Endothelial cell (in vitro differentiated cells): ENCODE measurements at regions not wholly inside any gene's neighbourhood (a gene's known extent, or its start where the extent isn't known, plus 50 kb on each side); places are given as distances from the start of the nearest gene placed in this dataset.
"Not testable (repeated sequence)": the region's sequence is repeated elsewhere in the genome, so short reads cannot be mapped to it uniquely, and the experiment has no call there.

Experiments used
- DNase-seq: peaks from one replicate; pipeline ENCODE4 v3.0.0; 2021; ENCODE audit warnings: low spot score
- H3K27ac Mint-ChIP-seq: one replicate; pipeline ENCODE4 v1.8.0; 2021; ENCODE audit warnings: mixed read lengths, inconsistent platforms; ENCODE audit not compliant: unreplicated experiment
- H3K27me3 Mint-ChIP-seq: one replicate; pipeline ENCODE4 v1.8.0; 2021; ENCODE audit warnings: mild to moderate bottlenecking, moderate library complexity, mixed read lengths, inconsistent platforms; ENCODE audit not compliant: unreplicated experiment
- H3K36me3 Mint-ChIP-seq: one replicate; pipeline ENCODE4 v1.8.0; 2021; ENCODE audit warnings: mild to moderate bottlenecking, low read depth, mixed read lengths, inconsistent platforms; ENCODE audit not compliant: unreplicated experiment
- H3K4me1 Mint-ChIP-seq: one replicate; pipeline ENCODE4 v1.8.0; 2021; ENCODE audit warnings: mild to moderate bottlenecking, mixed read lengths, inconsistent platforms; ENCODE audit not compliant: unreplicated experiment
- H3K4me3 Mint-ChIP-seq: one replicate; pipeline ENCODE4 v1.8.0; 2021; ENCODE audit warnings: mild to moderate bottlenecking, mixed read lengths, inconsistent platforms; ENCODE audit not compliant: unreplicated experiment
- H3K9me3 Mint-ChIP-seq: one replicate; pipeline ENCODE4 v1.8.0; 2021; ENCODE audit warnings: mixed read lengths, inconsistent platforms; ENCODE audit not compliant: unreplicated experiment
- TF ChIP-seq, protein P1 (sequence below): fragments of 200-600 bp; sonication (generic); IDR thresholded peaks from one replicate; pipeline ENCODE4 v1.5.0; 2021; ENCODE audit warnings: antibody characterized with exemption; ENCODE audit not compliant: unreplicated experiment

DNA sequence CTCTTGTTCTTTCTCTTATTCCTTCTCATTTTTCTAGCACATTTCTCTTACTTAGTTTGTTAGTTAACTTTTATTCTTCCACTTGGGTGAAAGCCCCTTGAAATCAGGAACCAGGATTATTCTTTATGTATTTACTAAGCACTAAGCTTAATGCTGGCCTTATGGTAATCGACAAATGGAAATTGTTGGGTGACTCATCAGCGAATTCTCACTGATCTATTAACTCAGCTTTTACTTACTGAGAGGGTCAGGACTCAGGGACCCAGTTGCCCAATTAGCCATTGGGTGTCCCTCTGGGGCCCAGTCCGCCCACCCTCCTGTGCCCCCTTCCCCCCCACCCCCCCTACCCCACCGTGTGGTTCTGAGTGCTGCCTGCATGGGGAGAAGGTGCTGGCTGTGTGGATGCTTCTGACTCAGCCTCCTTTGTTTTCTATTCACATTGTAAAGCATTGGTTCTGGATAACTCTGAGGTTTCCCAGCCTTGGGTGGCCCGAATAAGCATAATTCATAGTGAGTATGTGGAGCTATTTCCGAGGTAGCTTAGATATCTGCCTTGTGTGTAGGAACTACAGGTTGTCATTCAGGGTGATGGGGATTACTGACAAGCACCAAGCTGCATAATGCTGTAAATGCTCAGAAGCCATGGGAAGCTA is 240.9 kb downstream of the FGF9 start:
- Mint-ChIP-seq H3K27me3 (no peaks in the 10 kb centered on the region), H3K9me3 (no peaks in the 10 kb centered on the region), H3K4me3 (no peak overlapping the region), H3K27ac (no peak overlapping the region), H3K36me3 (no peaks in the 10 kb centered on the region), H3K4me1 (peaks cover 9% of the 10 kb centered on the region)
- DNase-seq = no peak
- TF ChIP-seq, protein P1, sequence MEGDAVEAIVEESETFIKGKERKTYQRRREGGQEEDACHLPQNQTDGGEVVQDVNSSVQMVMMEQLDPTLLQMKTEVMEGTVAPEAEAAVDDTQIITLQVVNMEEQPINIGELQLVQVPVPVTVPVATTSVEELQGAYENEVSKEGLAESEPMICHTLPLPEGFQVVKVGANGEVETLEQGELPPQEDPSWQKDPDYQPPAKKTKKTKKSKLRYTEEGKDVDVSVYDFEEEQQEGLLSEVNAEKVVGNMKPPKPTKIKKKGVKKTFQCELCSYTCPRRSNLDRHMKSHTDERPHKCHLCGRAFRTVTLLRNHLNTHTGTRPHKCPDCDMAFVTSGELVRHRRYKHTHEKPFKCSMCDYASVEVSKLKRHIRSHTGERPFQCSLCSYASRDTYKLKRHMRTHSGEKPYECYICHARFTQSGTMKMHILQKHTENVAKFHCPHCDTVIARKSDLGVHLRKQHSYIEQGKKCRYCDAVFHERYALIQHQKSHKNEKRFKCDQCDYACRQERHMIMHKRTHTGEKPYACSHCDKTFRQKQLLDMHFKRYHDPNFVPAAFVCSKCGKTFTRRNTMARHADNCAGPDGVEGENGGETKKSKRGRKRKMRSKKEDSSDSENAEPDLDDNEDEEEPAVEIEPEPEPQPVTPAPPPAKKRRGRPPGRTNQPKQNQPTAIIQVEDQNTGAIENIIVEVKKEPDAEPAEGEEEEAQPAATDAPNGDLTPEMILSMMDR = no peak

- TF ChIP-seq, protein P1 = peak; percentile 51
- no peaks in the 10 kb centered on the region for H3K9me3 Mint-ChIP-seq
- peaks cover 1% of the 10 kb centered on the region for H3K27me3 Mint-ChIP-seq
- H3K27ac Mint-ChIP-seq = no peak overlapping the region
- H3K4me3 Mint-ChIP-seq = no peak overlapping the region
- H3K4me1 Mint-ChIP-seq = peaks cover 9% of the 10 kb centered on the region
- H3K36me3 Mint-ChIP-seq = no peaks in the 10 kb centered on the region
- peak; percentile 42 for DNase-seq
Measured at GRCh38 chr13:21913010-21913409, 242.1 kb downstream of the FGF9 start.

DNA sequence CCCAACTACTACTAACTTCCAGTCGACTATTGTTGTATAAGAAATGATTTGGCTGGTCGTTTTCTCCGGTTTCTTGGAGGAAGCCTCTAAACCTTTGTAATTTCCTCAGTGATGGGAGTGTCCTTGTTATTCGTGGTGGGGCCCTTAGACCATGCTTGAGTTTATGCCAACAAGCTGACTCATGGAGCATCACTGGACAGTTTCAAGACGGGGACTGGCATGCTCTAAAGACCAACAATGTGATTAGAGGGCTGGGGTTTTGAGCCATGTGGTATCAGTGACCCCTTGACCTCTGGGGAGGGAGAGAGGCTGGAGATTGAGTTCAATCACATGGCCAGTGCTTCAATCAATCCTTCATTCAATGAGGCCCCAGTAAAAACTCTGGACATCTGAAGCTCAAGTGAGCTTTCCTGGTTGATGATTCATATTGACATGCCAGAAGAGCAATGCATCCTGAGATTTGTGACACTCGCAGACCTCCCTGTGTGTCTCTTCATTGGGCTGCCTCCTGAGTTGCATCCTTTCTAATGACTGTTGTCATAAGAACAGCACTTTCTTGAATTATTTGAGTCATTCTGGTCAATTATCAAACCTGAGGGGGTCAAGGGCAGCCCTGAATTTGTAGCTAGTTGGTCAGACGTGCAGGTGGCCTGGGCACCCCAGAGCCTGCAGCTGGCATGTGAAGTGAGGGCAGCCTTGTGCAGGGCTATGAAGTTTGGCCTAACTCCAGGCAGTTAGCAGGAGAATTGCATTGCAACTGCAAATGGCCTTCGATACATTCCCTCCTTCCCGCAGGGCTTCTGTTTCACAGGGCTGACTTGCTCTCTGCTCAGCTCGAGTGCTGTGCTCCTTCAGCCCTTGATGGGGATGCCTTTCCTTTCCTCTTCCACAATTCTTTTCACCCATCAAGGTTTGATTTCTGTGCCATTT is 246.5 kb downstream of the FGF9 start:
- no peak for DNase-seq
- Mint-ChIP-seq H3K9me3 (no peaks in the 10 kb centered on the region), H3K27ac (no peak overlapping the region), H3K4me3 (no peak overlapping the region), H3K36me3 (no peaks in the 10 kb centered on the region), H3K4me1 (peaks cover 10% of the 10 kb centered on the region), H3K27me3 (peaks cover 1% of the 10 kb centered on the region)
- TF ChIP-seq, protein P1 = no peak

DNA sequence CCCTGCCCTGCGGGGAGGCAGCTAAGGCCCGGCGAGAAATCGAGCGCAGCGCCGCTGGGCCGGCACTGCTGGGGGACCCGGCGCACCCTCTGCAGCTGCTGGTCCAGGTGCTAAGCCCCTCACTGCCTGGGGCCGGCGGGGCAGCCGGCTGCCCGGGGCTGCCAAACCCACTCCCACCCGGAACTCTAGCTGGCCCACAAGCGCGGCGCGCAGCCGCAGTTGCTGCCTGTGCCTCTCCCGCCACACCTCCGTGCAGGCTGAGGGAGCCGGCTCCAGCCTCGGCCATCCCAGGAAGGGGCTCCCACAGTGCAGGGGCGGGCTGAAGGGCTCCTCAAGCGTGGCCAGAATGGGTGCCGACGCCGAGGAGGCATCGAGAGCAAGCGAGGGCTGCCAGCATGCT is 249.9 kb downstream of the FGF9 start:
- H3K9me3 Mint-ChIP-seq, H3K4me3 Mint-ChIP-seq: not testable (repeated sequence)

GRCh38 chr13:21924958-21925357 is 254.1 kb downstream of the FGF9 start:
- no peak overlapping the region for H3K27ac Mint-ChIP-seq

More for the DNA sequence above, 249.9 kb downstream of the FGF9 start:
- not testable (repeated sequence) for H3K36me3 Mint-ChIP-seq, H3K27ac Mint-ChIP-seq, H3K27me3 Mint-ChIP-seq, DNase-seq, H3K4me1 Mint-ChIP-seq

More at GRCh38 chr13:21924958-21925357, 254.1 kb downstream of the FGF9 start:
- Mint-ChIP-seq H3K4me3 (no peak overlapping the region), H3K9me3 (no peaks in the 10 kb centered on the region), H3K4me1 (peaks cover 8% of the 10 kb centered on the region), H3K36me3 (peaks cover 3% of the 10 kb centered on the region), H3K27me3 (peaks cover 4% of the 10 kb centered on the region)
- TF ChIP-seq, protein P1 = no peak
- no peak for DNase-seq
